ENCODE measurements at regions not wholly inside any gene's neighbourhood (a gene's known extent, or its start where the extent isn't known, plus 50 kb on each side); places are given as distances from the start of the nearest gene placed in this dataset.

DNA sequence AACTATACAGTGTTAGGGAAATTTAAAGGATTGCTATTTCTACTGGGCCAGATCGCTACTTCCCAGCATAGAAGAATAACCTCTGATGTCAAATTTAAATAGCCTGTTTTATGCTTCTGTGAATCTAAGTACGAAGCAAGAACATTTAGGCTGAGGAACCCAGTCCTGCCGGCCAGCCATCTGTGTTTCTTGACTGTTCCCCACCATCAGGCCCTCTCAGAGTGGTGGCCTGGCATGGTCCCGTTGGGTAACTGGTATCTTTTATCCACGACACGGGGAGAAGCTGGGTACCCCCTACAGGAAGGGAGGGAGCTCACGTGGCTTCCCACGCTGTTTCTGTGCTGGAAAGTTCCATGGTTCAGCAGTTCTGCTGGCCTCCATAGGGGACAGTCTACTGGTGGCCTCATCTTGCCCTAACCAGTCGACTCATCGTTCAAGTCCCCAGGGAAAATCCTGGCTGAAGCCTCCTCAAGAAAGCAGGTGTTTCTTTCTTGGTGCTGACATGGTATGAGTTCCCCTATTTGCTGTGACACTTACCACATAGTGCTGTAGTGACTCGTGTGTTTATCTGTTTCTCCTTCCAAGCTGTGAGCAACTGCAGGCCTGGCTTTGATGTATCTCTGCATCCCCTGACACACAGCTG lies 201.7 kb upstream of the NLRP1 start:
- TF ChIP-seq CTCF (conservative IDR thresholded peaks at IDR 0.05 in 1 of 2, IDR thresholded peaks at IDR 0.05 in 1 of 2; ENCODE audit: extremely low read depth in 1 of 2, insufficient read depth in 1 of 2, low read depth in 1 of 2, low read length in 2 of 2) (no peak), EZH2 (IDR thresholded peaks at IDR 0.05; ENCODE audit: borderline replicate concordance, low read length) (no peak)
